Sigmoid colon (tissue), 6 donors: ENCODE measurements at regions not wholly inside any gene's neighbourhood (a gene's known extent, or its start where the extent isn't known, plus 50 kb on each side); places are given as distances from the start of the nearest gene placed in this dataset.

Experiments
- DNase-seq: peaks from one replicate; pipeline ENCODE4 v3.0.0-alpha.2; 2019
- H3K27ac ChIP-seq, 4 donors: fragments of 200-600 bp; sonication (generic); one replicate each; pipeline ENCODE4 v1.5.1; 2016 to 2019; ENCODE audit warnings: mild to moderate bottlenecking in 1 of 4
- H3K27me3 ChIP-seq, 3 donors: fragments of 200-600 bp; sonication (generic); one replicate each; pipeline ENCODE4 v1.5.1; 2019; ENCODE audit warnings: mild to moderate bottlenecking in 1 of 3
- H3K36me3 ChIP-seq, 4 donors: fragments of 200-600 bp; sonication (generic); one replicate each; pipeline ENCODE4 v1.5.1; 2016 to 2019
- H3K4me1 ChIP-seq, 4 donors: fragments of 200-600 bp; sonication (generic); one replicate each; pipeline ENCODE4 v1.5.1; 2017 to 2019
- H3K4me3 ChIP-seq, 4 donors: fragments of 200-600 bp; sonication (generic); one replicate each; pipeline ENCODE4 v1.5.1; 2017 to 2019; ENCODE audit warnings: mild to moderate bottlenecking in 2 of 4, moderate library complexity in 1 of 4
- H3K9me3 ChIP-seq, 4 donors: fragments of 200-600 bp in 3 of 4; sonication (generic) in 3 of 4; one replicate each; pipeline versions ENCODE4 v1.5.1 to v1.6.1; 2013 to 2019
- CTCF ChIP-seq, 4 experiments: fragments of 450-650 bp in 3 of 4; fragments of 200-600 bp in 1 of 4; IDR thresholded peaks; one replicate each; pipeline ENCODE4 v1.5.1; 2016 to 2019; ENCODE audit warnings: antibody characterized with exemption in 4 of 4, mild to moderate bottlenecking in 3 of 4, moderate library complexity in 2 of 4
- EP300 ChIP-seq, 4 donors: sonication (generic); formaldehyde crosslinking; IDR thresholded peaks; one replicate each; pipeline ENCODE4 v1.6.1; 2017; ENCODE audit warnings: antibody characterized with exemption in 4 of 4
- POLR2A ChIP-seq, 2 donors: fragments of 450-650 bp; IDR thresholded peaks; one replicate each; pipeline ENCODE4 v1.6.1; 2016; ENCODE audit warnings: antibody characterized with exemption in 2 of 2, mild to moderate bottlenecking in 2 of 2, moderate library complexity in 2 of 2
- POLR2AphosphoS5 ChIP-seq, 4 donors: sonication (generic); formaldehyde crosslinking; IDR thresholded peaks; one replicate each; pipeline ENCODE4 v1.6.1; 2017; ENCODE audit warnings: antibody characterized with exemption in 4 of 4
- WGBS, 2 donors: extraction: QIAGEN DNeasy Blood & Tissue Kit; methylation state at CpG; one replicate each; pipeline ENCODE4 v1.1.7; 2013; 5-methylcytosine and 5-hydroxymethylcytosine counted together
- intact Hi-C: fragments of 100-400 bp; cut with DNase I; formaldehyde crosslinking; loops from one replicate; pipeline ENCODE4 v1.15.1; 2023
- donor health status: healthy with polysubstance abuse.
- donor health status: healthy.

GRCh38 chr1:192518700-192519099, 56.9 kb upstream of the RGS1 start:
- H3K36me3 ChIP-seq, result no peaks in the 10 kb centered on the region
- H3K4me1 ChIP-seq, result peaks cover 0 to 41% (median 18%) of the 10 kb centered on the region in 4 donors
- intact Hi-C loops, result no loop called here
- H3K27me3 ChIP-seq, result no peaks in the 10 kb centered on the region
- no peak overlapping the region for H3K4me3 ChIP-seq
- TF ChIP-seq POLR2AphosphoS5 (IDR thresholded peaks at IDR 0.05) (no peak), EP300 (IDR thresholded peaks at IDR 0.05) (no peak), CTCF (IDR thresholded peaks at IDR 0.05) (no peak), POLR2A (IDR thresholded peaks at IDR 0.05) (no peak)
- H3K9me3 ChIP-seq, result no peaks in the 10 kb centered on the region
- DNase-seq, result no peak
- no peak overlapping the region for H3K27ac ChIP-seq

- Histone ChIP-seq H3K9me3 (no peaks in the 10 kb centered on the region), H3K36me3 (no peaks in the 10 kb centered on the region), H3K27me3 (no peaks in the 10 kb centered on the region), H3K4me1 (peaks cover 0 to 25% (median 12%) of the 10 kb centered on the region in 4 donors), H3K4me3 (no peak overlapping the region), H3K27ac (peak overlapping the region in 1 of 4 donors; percentile 24)
- TF ChIP-seq POLR2AphosphoS5 (IDR thresholded peaks at IDR 0.05) (no peak), POLR2A (IDR thresholded peaks at IDR 0.05) (no peak), EP300 (IDR thresholded peaks at IDR 0.05) (no peak), CTCF (IDR thresholded peaks at IDR 0.05) (no peak)
- WGBS, 2 donors, result 48 to 52% methylated on average over 1 of the region's 1 CpG
- no peak for DNase-seq
- intact Hi-C loops, result no loop called here
Measured at GRCh38 chr1:192521734-192522133, 53.8 kb upstream of the RGS1 start.

- DNase-seq, result no peak
- Histone ChIP-seq H3K36me3 (no peaks in the 10 kb centered on the region), H3K27ac (peak overlapping the region in 1 of 4 donors; percentile 66), H3K4me3 (no peak overlapping the region), H3K27me3 (no peaks in the 10 kb centered on the region), H3K4me1 (peaks cover 0 to 22% (median 10%) of the 10 kb centered on the region in 4 donors), H3K9me3 (no peaks in the 10 kb centered on the region)
- intact Hi-C loops, result no loop called here
- no peak for TF ChIP-seq POLR2A (IDR thresholded peaks at IDR 0.05)
- TF ChIP-seq EP300 (IDR thresholded peaks at IDR 0.05), result no peak
- no peak for TF ChIP-seq POLR2AphosphoS5 (IDR thresholded peaks at IDR 0.05)
- no peak for TF ChIP-seq CTCF (IDR thresholded peaks at IDR 0.05)
- 92 to 95% methylated on average over 5 of the region's 5 CpGs for WGBS, 2 donors
Measured at GRCh38 chr1:192522673-192523072, 52.9 kb upstream of the RGS1 start.

- TF ChIP-seq POLR2A (IDR thresholded peaks at IDR 0.05) (no peak), EP300 (IDR thresholded peaks at IDR 0.05) (no peak), CTCF (IDR thresholded peaks at IDR 0.05) (no peak), POLR2AphosphoS5 (IDR thresholded peaks at IDR 0.05) (no peak)
- Histone ChIP-seq H3K27me3 (no peaks in the 10 kb centered on the region), H3K4me1 (peaks cover 0 to 26% (median 17%) of the 10 kb centered on the region in 4 donors), H3K4me3 (no peak overlapping the region), H3K9me3 (no peaks in the 10 kb centered on the region), H3K36me3 (no peaks in the 10 kb centered on the region), H3K27ac (peak overlapping the region in 3 of 4 donors; percentile 17 to 66 (median 42))
- WGBS, 2 donors, result 33 to 37% methylated on average over 1 of the region's 1 CpG
- DNase-seq, result no peak
- intact Hi-C loops, result no loop called here
Measured at GRCh38 chr1:192524223-192524622, 51.4 kb upstream of the RGS1 start.
